Uterus (tissue), 3 donors: ENCODE measurements at regions not wholly inside any gene's neighbourhood (a gene's known extent, or its start where the extent isn't known, plus 50 kb on each side); places are given as distances from the start of the nearest gene placed in this dataset.

ENCODE experiments used
- DNase-seq, 2 donors: peaks; one replicate each; pipeline ENCODE4 v3.0.0-alpha.2; 2019 to 2020
- H3K27ac ChIP-seq, 2 donors: fragments of 200-600 bp; sonication (generic); 1 replicate in 1 of 2; 2 replicates in 1 of 2; pipeline ENCODE4 v1.5.1; 2016 to 2018
- H3K27me3 ChIP-seq, 2 donors: fragments of 200-600 bp; sonication (generic); one replicate each; pipeline ENCODE4 v1.5.1; 2018 to 2019; ENCODE audit warnings: control low read depth in 1 of 2
- H3K36me3 ChIP-seq, 2 donors: fragments of 200-600 bp; sonication (generic); one replicate each; pipeline ENCODE4 v1.5.1; 2019; ENCODE audit warnings: control low read depth in 1 of 2
- H3K4me1 ChIP-seq, 2 donors: fragments of 200-600 bp; sonication (generic); one replicate each; pipeline ENCODE4 v1.5.1; 2018 to 2019; ENCODE audit warnings: control low read depth in 1 of 2
- H3K4me3 ChIP-seq, 2 donors: fragments of 200-600 bp; sonication (generic); 1 replicate in 1 of 2; 2 replicates in 1 of 2; pipeline ENCODE4 v1.5.1; 2018 to 2019; ENCODE audit warnings: mild to moderate bottlenecking in 1 of 2
- H3K9me3 ChIP-seq, 2 donors: fragments of 200-600 bp; sonication (generic); one replicate each; pipeline ENCODE4 v1.5.1; 2019; ENCODE audit warnings: control low read depth in 1 of 2
- POLR2A ChIP-seq, 2 donors: fragments of 450-650 bp; IDR thresholded peaks; one replicate each; pipeline ENCODE4 v1.6.1; 2016; ENCODE audit warnings: antibody characterized with exemption in 2 of 2, mild to moderate bottlenecking in 1 of 2, moderate library complexity in 1 of 2
- intact Hi-C: fragments of 100-400 bp; cut with DNase I; formaldehyde crosslinking; loops from one replicate; pipeline ENCODE4 v1.15.1; 2023; ENCODE audit warnings: low total_unique reads
- TF ChIP-seq, protein P1 (sequence below), 4 experiments: fragments of 200-600 bp in 2 of 4; fragments of 450-650 bp in 2 of 4; sonication (generic) in 2 of 4; IDR thresholded peaks; one replicate each; pipeline ENCODE4 v1.5.1; 2016 to 2019; ENCODE audit warnings: antibody characterized with exemption in 4 of 4, mild to moderate bottlenecking in 2 of 4, moderate library complexity in 1 of 4
- donor health status: DM: yes; HTN: yes; CAD: no.

DNA sequence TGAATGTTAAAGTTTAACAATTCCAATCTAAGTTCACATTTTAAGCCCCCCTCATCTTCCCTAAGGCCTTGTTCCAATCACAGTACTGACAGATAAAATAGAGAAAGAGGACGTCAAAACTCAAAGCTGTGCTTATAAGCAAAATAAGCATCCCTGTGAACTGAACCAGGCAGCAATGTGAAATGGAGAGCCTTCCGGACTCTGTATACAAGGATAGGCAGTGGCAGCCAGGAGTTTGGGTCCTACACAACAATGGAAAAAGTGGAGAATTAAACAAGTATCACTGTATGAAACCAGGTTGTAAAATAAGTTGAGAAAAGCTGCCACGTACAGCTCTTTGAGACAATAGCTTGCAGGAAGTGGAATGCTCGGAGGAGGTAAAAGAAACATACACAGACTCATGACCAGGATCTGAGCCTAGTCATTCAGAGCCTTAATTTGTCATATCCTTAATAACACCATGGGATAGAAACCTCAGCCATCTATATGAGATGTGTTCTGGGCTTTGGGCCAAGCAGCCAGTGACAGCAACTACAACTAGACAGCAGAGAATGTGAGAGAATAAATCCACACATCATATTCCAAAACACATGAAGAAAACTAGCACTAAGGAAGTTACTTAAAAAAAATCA, 55.2 kb upstream of the PALMD start:
- Histone ChIP-seq H3K36me3 (no peaks in the 10 kb centered on the region), H3K27me3 (no peaks in the 10 kb centered on the region), H3K27ac (peak overlapping the region in 1 of 2 donors; percentile 35), H3K9me3 (no peaks in the 10 kb centered on the region), H3K4me3 (no peak overlapping the region), H3K4me1 (no peaks in the 10 kb centered on the region)
- intact Hi-C loops, result no loop called here
- DNase-seq, result peak in 1 of 2 donors; percentile 25
- TF ChIP-seq, protein P1, sequence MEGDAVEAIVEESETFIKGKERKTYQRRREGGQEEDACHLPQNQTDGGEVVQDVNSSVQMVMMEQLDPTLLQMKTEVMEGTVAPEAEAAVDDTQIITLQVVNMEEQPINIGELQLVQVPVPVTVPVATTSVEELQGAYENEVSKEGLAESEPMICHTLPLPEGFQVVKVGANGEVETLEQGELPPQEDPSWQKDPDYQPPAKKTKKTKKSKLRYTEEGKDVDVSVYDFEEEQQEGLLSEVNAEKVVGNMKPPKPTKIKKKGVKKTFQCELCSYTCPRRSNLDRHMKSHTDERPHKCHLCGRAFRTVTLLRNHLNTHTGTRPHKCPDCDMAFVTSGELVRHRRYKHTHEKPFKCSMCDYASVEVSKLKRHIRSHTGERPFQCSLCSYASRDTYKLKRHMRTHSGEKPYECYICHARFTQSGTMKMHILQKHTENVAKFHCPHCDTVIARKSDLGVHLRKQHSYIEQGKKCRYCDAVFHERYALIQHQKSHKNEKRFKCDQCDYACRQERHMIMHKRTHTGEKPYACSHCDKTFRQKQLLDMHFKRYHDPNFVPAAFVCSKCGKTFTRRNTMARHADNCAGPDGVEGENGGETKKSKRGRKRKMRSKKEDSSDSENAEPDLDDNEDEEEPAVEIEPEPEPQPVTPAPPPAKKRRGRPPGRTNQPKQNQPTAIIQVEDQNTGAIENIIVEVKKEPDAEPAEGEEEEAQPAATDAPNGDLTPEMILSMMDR (IDR thresholded peaks at IDR 0.05), result no peak
- no peak for TF ChIP-seq POLR2A (IDR thresholded peaks at IDR 0.05)

DNA sequence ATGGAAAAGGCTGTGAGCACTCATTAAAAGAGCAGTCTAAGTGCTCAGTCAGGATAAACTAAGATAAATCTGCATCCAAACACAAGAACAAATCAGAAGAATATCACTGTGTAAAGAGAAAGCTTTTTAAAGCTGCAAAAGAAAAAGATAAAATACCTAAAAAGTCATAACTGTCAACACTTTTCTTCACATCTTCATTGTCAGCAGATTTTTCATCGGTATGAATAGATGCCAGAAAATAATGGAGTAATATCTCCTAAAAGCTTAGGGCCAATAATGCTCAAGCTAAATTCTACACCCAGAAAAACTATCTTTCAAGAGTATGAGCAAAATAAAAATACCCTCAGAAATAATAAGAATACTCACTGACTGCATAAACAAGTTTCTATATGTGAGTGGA, 54.0 kb upstream of the PALMD start:
- TF ChIP-seq, protein P1 (IDR thresholded peaks at IDR 0.05), result no peak
- TF ChIP-seq POLR2A (IDR thresholded peaks at IDR 0.05), result no peak
- Histone ChIP-seq H3K27ac (no peak overlapping the region), H3K4me1 (no peaks in the 10 kb centered on the region), H3K27me3 (no peaks in the 10 kb centered on the region), H3K4me3 (no peak overlapping the region), H3K36me3 (no peaks in the 10 kb centered on the region), H3K9me3 (no peaks in the 10 kb centered on the region)
- no peak for DNase-seq
- intact Hi-C loops, result no loop called here

DNA sequence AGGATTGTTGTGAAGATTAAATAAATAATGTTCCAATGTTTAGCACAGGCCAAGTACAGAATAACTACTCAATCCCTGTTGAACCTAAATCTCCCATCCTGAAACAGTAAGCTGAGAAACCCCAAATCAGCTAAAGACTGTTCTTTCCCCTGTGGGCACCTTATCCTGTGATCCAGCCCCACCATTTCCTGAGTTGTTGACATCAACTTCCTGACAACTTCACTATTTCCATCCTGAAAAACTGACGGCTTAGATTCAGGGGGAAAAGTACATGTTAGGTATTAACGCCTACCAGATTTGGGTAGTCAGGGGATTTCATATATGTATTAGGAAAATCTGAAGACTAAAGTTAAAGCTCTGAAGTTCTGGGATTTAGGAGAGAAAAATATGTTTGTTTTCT, 51.7 kb upstream of the PALMD start:
- DNase-seq, result no peak
- no peak for TF ChIP-seq POLR2A (IDR thresholded peaks at IDR 0.05)
- TF ChIP-seq, protein P1 (IDR thresholded peaks at IDR 0.05), result no peak
- H3K4me1 ChIP-seq, result no peaks in the 10 kb centered on the region
- H3K27me3 ChIP-seq, result no peaks in the 10 kb centered on the region
- intact Hi-C loops, result no loop called here
- no peak overlapping the region for H3K27ac ChIP-seq
- H3K9me3 ChIP-seq, result no peaks in the 10 kb centered on the region
- H3K4me3 ChIP-seq, result no peak overlapping the region
- H3K36me3 ChIP-seq, result no peaks in the 10 kb centered on the region

DNA sequence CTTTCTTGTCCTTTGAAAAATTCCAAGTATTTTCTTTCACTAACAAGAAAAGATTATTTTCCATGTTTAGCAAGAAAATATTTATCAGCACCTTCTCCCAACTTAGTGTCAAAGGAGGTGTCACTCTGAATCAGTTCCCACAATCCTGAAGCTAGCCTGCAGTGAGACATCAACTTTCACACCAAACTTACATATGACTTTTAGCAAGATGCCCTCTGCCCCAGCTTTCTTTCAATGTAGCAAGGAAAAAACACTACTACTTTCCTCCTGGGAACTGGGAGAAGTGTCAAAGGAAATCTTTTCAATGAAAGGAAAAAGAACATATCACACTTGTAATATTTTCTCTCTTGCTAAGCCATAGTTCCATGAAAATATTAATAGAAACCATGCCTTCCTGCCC, 50.9 kb upstream of the PALMD start:
- H3K4me1 ChIP-seq, result no peaks in the 10 kb centered on the region
- TF ChIP-seq POLR2A (IDR thresholded peaks at IDR 0.05), result no peak
- TF ChIP-seq, protein P1 (IDR thresholded peaks at IDR 0.05), result no peak

DNA sequence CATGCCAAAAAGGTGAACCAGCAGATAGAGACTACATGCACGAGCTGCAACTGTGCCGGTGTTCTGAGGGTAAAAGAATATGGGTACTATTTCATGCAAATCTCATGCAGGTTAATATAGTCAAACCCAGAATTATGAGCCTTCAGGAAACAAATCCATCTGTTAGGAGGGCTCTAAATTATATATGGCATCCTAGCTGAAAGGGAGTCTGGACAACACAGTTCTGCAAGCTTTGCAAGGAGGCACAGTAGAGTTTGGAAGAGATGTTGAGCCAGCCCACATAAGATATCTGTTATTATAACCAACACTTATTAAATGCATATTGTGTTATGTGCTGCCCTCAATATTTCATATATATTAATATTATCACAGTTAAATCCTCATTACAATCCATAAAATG, 50.5 kb upstream of the PALMD start:
- Histone ChIP-seq H3K4me3 (no peak overlapping the region), H3K27me3 (no peaks in the 10 kb centered on the region), H3K9me3 (no peaks in the 10 kb centered on the region), H3K36me3 (no peaks in the 10 kb centered on the region), H3K4me1 (no peaks in the 10 kb centered on the region), H3K27ac (no peak overlapping the region)
- TF ChIP-seq, protein P1 (IDR thresholded peaks at IDR 0.05), result no peak
- TF ChIP-seq POLR2A (IDR thresholded peaks at IDR 0.05), result no peak
- DNase-seq, result no peak
- intact Hi-C loops, result no loop called here

More for the DNA sequence above, 50.9 kb upstream of the PALMD start:
- no peaks in the 10 kb centered on the region for H3K27me3 ChIP-seq
- H3K9me3 ChIP-seq, result no peaks in the 10 kb centered on the region
- no peaks in the 10 kb centered on the region for H3K36me3 ChIP-seq
- DNase-seq, result no peak
- H3K4me3 ChIP-seq, result no peak overlapping the region
- no peak overlapping the region for H3K27ac ChIP-seq
- intact Hi-C loops, result no loop called here
